Heart left ventricle (tissue), 16 donors: ENCODE measurements at regions not wholly inside any gene's neighbourhood (a gene's known extent, or its start where the extent isn't known, plus 50 kb on each side); places are given as distances from the start of the nearest gene placed in this dataset.

ENCODE experiments used
- ATAC-seq, 4 donors: fragments of 200-7000 bp; cut with Tn5 transposase; one replicate each; pipeline ENCODE4 v1.9.1; 2020 to 2022; ENCODE audit warnings: moderate library complexity in 4 of 4, mild to moderate bottlenecking in 3 of 4, moderate number of reproducible peaks in 1 of 4
- DNase-seq, 5 donors: peaks; one replicate each; pipeline ENCODE4 v3.0.0-alpha.2; 2020
- H3K27ac ChIP-seq, 12 donors: fragments of 200-600 bp; sonication (generic) in 4 of 12; one replicate each; pipeline versions ENCODE4 v1.5.0 to v1.8.0; 2016 to 2022; ENCODE audit warnings: mild to moderate bottlenecking in 2 of 12
- H3K27me3 ChIP-seq, 9 donors: fragments of 200-600 bp; sonication (generic) in 2 of 9; one replicate each; pipeline versions ENCODE4 v1.5.1 to v1.8.0; 2016 to 2022; ENCODE audit warnings: mild to moderate bottlenecking in 3 of 9
- H3K36me3 ChIP-seq, 9 donors: fragments of 200-600 bp; sonication (generic) in 2 of 9; one replicate each; pipeline versions ENCODE4 v1.5.0 to v1.8.0; 2018 to 2022; ENCODE audit warnings: mild to moderate bottlenecking in 2 of 9
- H3K4me1 ChIP-seq, 12 donors: fragments of 200-600 bp; sonication (generic) in 4 of 12; one replicate each; pipeline versions ENCODE4 v1.5.0 to v1.8.0; 2016 to 2022; ENCODE audit warnings: mild to moderate bottlenecking in 3 of 12
- H3K4me3 ChIP-seq, 12 donors: fragments of 200-600 bp; sonication (generic) in 4 of 12; one replicate each; pipeline versions ENCODE4 v1.5.0 to v1.8.0; 2017 to 2022; ENCODE audit warnings: mild to moderate bottlenecking in 9 of 12, moderate library complexity in 4 of 12
- H3K9me3 ChIP-seq, 12 donors: fragments of 200-600 bp; sonication (generic) in 4 of 12; one replicate each; pipeline versions ENCODE4 v1.5.0 to v1.8.0; 2016 to 2022; ENCODE audit warnings: mild to moderate bottlenecking in 1 of 12
- POLR2A ChIP-seq, 2 donors: fragments of 450-650 bp; IDR thresholded peaks; one replicate each; pipeline ENCODE4 v1.6.1; 2017; ENCODE audit warnings: antibody characterized with exemption in 2 of 2, mild to moderate bottlenecking in 2 of 2, moderate library complexity in 2 of 2
- WGBS, 4 donors: extraction: QIAGEN DNeasy Blood & Tissue Kit in 2 of 4; methylation state at CpG; one replicate each; pipeline versions ENCODE4 v1.1.5 to v1.1.7; 2013 to 2018; 5-methylcytosine and 5-hydroxymethylcytosine counted together
- intact Hi-C, 10 donors: fragments of 100-400 bp; cut with DNase I; formaldehyde crosslinking; loops; one replicate each; pipeline versions ENCODE4 v1.11.1 to v1.14.2; 2022
- TF ChIP-seq, protein P1 (sequence below), 12 donors: fragments of 200-600 bp; sonication (generic) in 4 of 12; IDR thresholded peaks; one replicate each; pipeline versions ENCODE4 v1.5.0 to v1.8.0; 2018 to 2022; ENCODE audit warnings: antibody characterized with exemption in 12 of 12, mild to moderate bottlenecking in 5 of 12
- donor health status: ischemic (EF 13 %, LVEDD 7.1; RV severe dilation, severe dysfunction).
- donor health status: healthy with polysubstance abuse.
- donor health status: DM: no; HTN: yes; CAD: no.
- donor health status: DM: no; HTN: no; CAD: no.
- donor health status: ischemic (EF 25% LVEDD 6.9; RV normal size, moderate dysfunction).
- donor health status: ischemic (EF 25% LVEDD 5.7; RV mildly dilated, moderate dysfunction).
- donor health status: healthy.
- donor health status: DM: yes; HTN: yes; CAD: no.
- donor health status: ischemic (EF 35%, LVEDD 5.7; RV mildly dilated, moderate dysfunction).
- donor health status: nonischemic (EF 11% LVEDD 7.7; RV severe dilation, severe dysfunction).
- donor health status: DM: yes; HTN: yes; CAD: no.
- donor health status: PGD.
- donor health status: ischemic (EF 29% LVEDD 5.4; RV normal size, mild dysfunction).
- donor health status: nonischemic (EF 23%, LVEDD 6.1; RV moderate dilation, normal function).

- peak in 3 of 4 donors; percentile 35 to 54 (median 39) for ATAC-seq
Observed at GRCh38 chr1:184882957-184883815, 91.1 kb downstream of the NIBAN1 start.

GRCh38 chr1:184881941-184882913, 92.1 kb downstream of the NIBAN1 start:
- DNase-seq (peak in 4 of 5 donors; percentile 44 to 63 (median 60)), ATAC-seq (peak; percentile 77 to 86 (median 82))
- peak overlapping the region in 1 of 12 donors; percentile 3 for H3K4me3 ChIP-seq
- peak overlapping the region; percentile 52 to 91 (median 78) for H3K27ac ChIP-seq
- H3K27me3 ChIP-seq = no peaks in the 10 kb centered on the region
- TF ChIP-seq, protein P1, sequence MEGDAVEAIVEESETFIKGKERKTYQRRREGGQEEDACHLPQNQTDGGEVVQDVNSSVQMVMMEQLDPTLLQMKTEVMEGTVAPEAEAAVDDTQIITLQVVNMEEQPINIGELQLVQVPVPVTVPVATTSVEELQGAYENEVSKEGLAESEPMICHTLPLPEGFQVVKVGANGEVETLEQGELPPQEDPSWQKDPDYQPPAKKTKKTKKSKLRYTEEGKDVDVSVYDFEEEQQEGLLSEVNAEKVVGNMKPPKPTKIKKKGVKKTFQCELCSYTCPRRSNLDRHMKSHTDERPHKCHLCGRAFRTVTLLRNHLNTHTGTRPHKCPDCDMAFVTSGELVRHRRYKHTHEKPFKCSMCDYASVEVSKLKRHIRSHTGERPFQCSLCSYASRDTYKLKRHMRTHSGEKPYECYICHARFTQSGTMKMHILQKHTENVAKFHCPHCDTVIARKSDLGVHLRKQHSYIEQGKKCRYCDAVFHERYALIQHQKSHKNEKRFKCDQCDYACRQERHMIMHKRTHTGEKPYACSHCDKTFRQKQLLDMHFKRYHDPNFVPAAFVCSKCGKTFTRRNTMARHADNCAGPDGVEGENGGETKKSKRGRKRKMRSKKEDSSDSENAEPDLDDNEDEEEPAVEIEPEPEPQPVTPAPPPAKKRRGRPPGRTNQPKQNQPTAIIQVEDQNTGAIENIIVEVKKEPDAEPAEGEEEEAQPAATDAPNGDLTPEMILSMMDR (IDR thresholded peaks at IDR 0.05) = no peak
- TF ChIP-seq POLR2A (IDR thresholded peaks at IDR 0.05) = no peak
- H3K9me3 ChIP-seq = no peaks in the 10 kb centered on the region
- H3K36me3 ChIP-seq = peaks cover 0 to 36% (median 15%) of the 10 kb centered on the region in 9 donors
- peaks cover 3 to 97% (median 64%) of the 10 kb centered on the region in 12 donors for H3K4me1 ChIP-seq
- WGBS, 4 donors = 53 to 61% (median 56%) methylated on average over 9 of the region's 9 CpGs
- intact Hi-C loops = loop anchor here in 4 of 10 donors (5.0 to 10.0 kb wide), 5 partner anchors 50 to 93 kb away; partner anchors contain the start of gene NIBAN1 (in 3 of the 4)

More at GRCh38 chr1:184882957-184883815, 91.1 kb downstream of the NIBAN1 start:
- no peak for TF ChIP-seq POLR2A (IDR thresholded peaks at IDR 0.05)
- TF ChIP-seq, protein P1 (IDR thresholded peaks at IDR 0.05) = no peak
- Histone ChIP-seq H3K4me1 (peaks cover 3 to 96% (median 61%) of the 10 kb centered on the region in 12 donors), H3K36me3 (peaks cover 0 to 44% (median 17%) of the 10 kb centered on the region in 9 donors), H3K9me3 (no peaks in the 10 kb centered on the region), H3K27me3 (no peaks in the 10 kb centered on the region), H3K4me3 (no peak overlapping the region), H3K27ac (peak overlapping the region; percentile 52 to 91 (median 78))
- no peak for DNase-seq
- intact Hi-C loops = loop anchor here in 4 of 10 donors (5.0 to 10.0 kb wide), 5 partner anchors 49 to 92 kb away; partner anchors contain the start of gene NIBAN1 (in 3 of the 4)
- 59 to 73% (median 64%) methylated on average over 10 of the region's 10 CpGs for WGBS, 4 donors

DNA sequence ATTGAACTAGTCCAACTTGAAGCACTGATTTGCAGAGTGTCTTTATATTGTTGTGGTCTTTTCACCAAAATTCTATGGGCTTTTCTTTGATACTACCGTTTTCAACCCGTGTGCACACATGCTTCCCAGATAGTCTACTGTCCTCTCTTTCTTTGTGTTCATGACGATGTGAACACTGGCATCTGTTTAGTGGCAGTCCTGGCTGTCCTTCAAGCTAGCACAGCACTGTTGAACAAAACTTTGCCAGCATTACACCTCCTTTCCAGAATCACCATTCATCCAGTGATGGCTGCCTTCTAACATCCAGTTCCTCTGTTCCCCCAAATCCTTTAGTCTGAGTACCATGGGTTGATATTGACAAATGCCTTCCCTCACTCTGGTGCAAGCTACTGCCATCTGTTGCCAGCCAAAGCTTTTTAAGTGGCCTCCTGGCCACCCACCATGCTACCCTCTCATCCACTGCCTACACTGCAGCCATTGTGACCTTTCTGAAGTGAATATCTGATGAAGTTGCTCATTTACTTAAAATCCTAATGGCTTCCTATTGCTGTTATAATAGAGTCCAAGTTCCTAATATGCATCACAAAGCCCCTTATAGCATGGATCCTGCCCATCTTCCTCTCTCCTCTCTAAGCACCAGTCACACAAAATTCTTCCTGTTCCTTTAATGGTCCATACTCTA, 94.3 kb downstream of the NIBAN1 start:
- 57 to 60% (median 57%) methylated on average over 3 of the region's 3 CpGs for WGBS, 4 donors
- ATAC-seq (peak in 2 of 4 donors; percentile 13 to 31), DNase-seq (no peak)
- Histone ChIP-seq H3K4me1 (peaks cover 0 to 79% (median 60%) of the 10 kb centered on the region in 12 donors), H3K36me3 (peaks cover 0 to 34% (median 13%) of the 10 kb centered on the region in 9 donors), H3K27ac (peak overlapping the region in 11 of 12 donors; percentile 4 to 90 (median 77)), H3K4me3 (no peak overlapping the region), H3K9me3 (no peaks in the 10 kb centered on the region), H3K27me3 (no peaks in the 10 kb centered on the region)
- intact Hi-C loops = loop anchor here in 6 of 10 donors (5.0 to 10.0 kb wide), 7 partner anchors 52 to 95 kb away; partner anchors contain the start of gene NIBAN1 (in 4 of the 6)
- TF ChIP-seq, protein P1 (IDR thresholded peaks at IDR 0.05) = no peak
- no peak for TF ChIP-seq POLR2A (IDR thresholded peaks at IDR 0.05)
